ENCODE measurements at regions not wholly inside any gene's neighbourhood (a gene's known extent, or its start where the extent isn't known, plus 50 kb on each side); places are given as distances from the start of the nearest gene placed in this dataset.

DNA sequence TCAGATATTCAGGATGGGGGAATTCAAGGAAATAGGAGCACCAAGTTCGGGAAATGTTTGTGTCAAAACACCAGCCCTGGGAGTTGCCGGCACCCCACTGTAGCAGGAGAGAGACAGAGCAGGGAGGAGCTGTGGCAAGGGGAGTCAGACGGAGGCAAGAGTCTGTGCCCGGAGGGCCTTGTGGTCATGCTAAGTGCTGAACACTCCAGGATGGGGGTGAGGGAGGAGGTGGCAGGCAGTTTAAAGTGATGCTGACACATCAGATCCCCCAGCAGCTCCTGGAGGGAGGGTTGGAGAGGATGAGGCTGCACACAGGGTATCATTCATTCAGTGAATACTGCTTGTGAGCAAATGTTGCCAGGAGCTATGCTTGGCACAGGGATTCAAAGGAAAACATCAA is 150.3 kb upstream of the ETV3 start:
- no peak for TF ChIP-seq POLR2A (IDR thresholded peaks at IDR 0.05; ENCODE audit: low read depth, low read length)
- TF ChIP-seq, protein P1, sequence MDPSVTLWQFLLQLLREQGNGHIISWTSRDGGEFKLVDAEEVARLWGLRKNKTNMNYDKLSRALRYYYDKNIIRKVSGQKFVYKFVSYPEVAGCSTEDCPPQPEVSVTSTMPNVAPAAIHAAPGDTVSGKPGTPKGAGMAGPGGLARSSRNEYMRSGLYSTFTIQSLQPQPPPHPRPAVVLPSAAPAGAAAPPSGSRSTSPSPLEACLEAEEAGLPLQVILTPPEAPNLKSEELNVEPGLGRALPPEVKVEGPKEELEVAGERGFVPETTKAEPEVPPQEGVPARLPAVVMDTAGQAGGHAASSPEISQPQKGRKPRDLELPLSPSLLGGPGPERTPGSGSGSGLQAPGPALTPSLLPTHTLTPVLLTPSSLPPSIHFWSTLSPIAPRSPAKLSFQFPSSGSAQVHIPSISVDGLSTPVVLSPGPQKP (IDR thresholded peaks at IDR 0.05; ENCODE audit: borderline replicate concordance, low read depth, low read length): no peak
- no peak for TF ChIP-seq FOS (IDR thresholded peaks at IDR 0.05; ENCODE audit: low read depth, low read length)
- no peak for TF ChIP-seq RAD21 (IDR thresholded peaks at IDR 0.05; ENCODE audit: low read length)
- TF ChIP-seq, protein P2, sequence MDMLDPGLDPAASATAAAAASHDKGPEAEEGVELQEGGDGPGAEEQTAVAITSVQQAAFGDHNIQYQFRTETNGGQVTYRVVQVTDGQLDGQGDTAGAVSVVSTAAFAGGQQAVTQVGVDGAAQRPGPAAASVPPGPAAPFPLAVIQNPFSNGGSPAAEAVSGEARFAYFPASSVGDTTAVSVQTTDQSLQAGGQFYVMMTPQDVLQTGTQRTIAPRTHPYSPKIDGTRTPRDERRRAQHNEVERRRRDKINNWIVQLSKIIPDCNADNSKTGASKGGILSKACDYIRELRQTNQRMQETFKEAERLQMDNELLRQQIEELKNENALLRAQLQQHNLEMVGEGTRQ (IDR thresholded peaks at IDR 0.05; ENCODE audit: low read depth, low read length): no peak
- no peak for DNase-seq
- intact Hi-C loops (cut with micrococcal nuclease) (no loop called here), dilution Hi-C loops (cut with HindIII; ENCODE audit: low sequenced_read_pairs, unreplicated experiment) (no loop called here), in situ Hi-C loops (cut with MboI; ENCODE audit: low sequenced_read_pairs) (no loop called here)
- Histone ChIP-seq H3K4ac (ENCODE audit: low read depth, low read length) (no peak overlapping the region), H2BK20ac (ENCODE audit: low read depth, low read length) (no peak overlapping the region), H2AK9ac (replicated peaks; ENCODE audit: low read depth, low read length, poor library complexity) (no peak overlapping the region), H2BK120ac (ENCODE audit: low read depth, low read length) (no peak overlapping the region), H3K9ac (ENCODE audit: low read depth, low read length) (no peak overlapping the region), H2BK15ac (ENCODE audit: low read depth, low read length) (no peak overlapping the region), H3K36me3 (ENCODE audit: control insufficient read depth, insufficient read depth, low read length) (no peaks in the 10 kb centered on the region), H2AK5ac (ENCODE audit: low read depth, low read length) (no peak overlapping the region), H4K5ac (ENCODE audit: low read depth, low read length) (no peak overlapping the region), H3K4me3 (ENCODE audit: insufficient read depth, low read depth, low read length) (no peak overlapping the region), H3K9me1 (ENCODE audit: insufficient read depth, low read length) (peaks cover 5% of the 10 kb centered on the region; the same call in 1 of the 2 replicates), H3K27me3 (ENCODE audit: control insufficient read depth, insufficient read depth, low read length) (no peaks in the 10 kb centered on the region; the same call in 1 of the 2 replicates), H3K56ac (ENCODE audit: extremely low read depth, insufficient read depth, low read length) (no peak overlapping the region), H4K8ac (ENCODE audit: low read depth in 2 of 2, low read length in 2 of 2) (no peak overlapping the region), H2BK5ac (ENCODE audit: low read depth, low read length, poor library complexity, severe bottlenecking) (no peak overlapping the region), H2AFZ (replicated peaks; ENCODE audit: low read length, poor library complexity) (no peak overlapping the region), H3K4me1 (ENCODE audit: control insufficient read depth, insufficient read depth, low read length) (no peaks in the 10 kb centered on the region), H3K14ac (replicated peaks; ENCODE audit: low read depth, low read length) (no peak overlapping the region), H4K91ac (ENCODE audit: insufficient read depth, low read depth, low read length) (no peak overlapping the region), H3K79me1 (ENCODE audit: low read depth in 1 of 2, low read length in 2 of 2) (no peaks in the 10 kb centered on the region), H3K18ac (ENCODE audit: low read depth, low read length) (no peak overlapping the region), H3K4me2 (ENCODE audit: low read depth, low read length) (no peak overlapping the region), H3K23ac (ENCODE audit: low read depth, low read length) (no peak overlapping the region), H3K27ac (ENCODE audit: insufficient read depth, low read length) (no peak overlapping the region), H4K20me1 (ENCODE audit: insufficient read depth, low read length) (no peaks in the 10 kb centered on the region), H3K9me3 (ENCODE audit: control insufficient read depth, insufficient read depth, low read length) (no peaks in the 10 kb centered on the region)
- 20% methylated on average over 1 of the region's 4 CpGs; no CpG with 5 or more reads in 1 of the 2 experiments for WGBS, 2 experiments (ENCODE audit: extremely low coverage in 2 of 2, insufficient read length in 1 of 2)
- no TSS peak for BruUV-seq (replicated peaks)
- no peak for ATAC-seq (ENCODE audit: low read depth)
- ChIA-PET POLR2A (ENCODE audit: unreplicated experiment) (no interaction called here), CTCF (no interaction called here)
